Non-pigmented ciliary epithelial cell (primary cell): ENCODE measurements at regions not wholly inside any gene's neighbourhood (a gene's known extent, or its start where the extent isn't known, plus 50 kb on each side); places are given as distances from the start of the nearest gene placed in this dataset.

ENCODE experiments used
- DNase-seq: peaks from one replicate; pipeline ENCODE4 v3.0.0-alpha.2; 2010; ENCODE audit warnings: low read depth

DNA sequence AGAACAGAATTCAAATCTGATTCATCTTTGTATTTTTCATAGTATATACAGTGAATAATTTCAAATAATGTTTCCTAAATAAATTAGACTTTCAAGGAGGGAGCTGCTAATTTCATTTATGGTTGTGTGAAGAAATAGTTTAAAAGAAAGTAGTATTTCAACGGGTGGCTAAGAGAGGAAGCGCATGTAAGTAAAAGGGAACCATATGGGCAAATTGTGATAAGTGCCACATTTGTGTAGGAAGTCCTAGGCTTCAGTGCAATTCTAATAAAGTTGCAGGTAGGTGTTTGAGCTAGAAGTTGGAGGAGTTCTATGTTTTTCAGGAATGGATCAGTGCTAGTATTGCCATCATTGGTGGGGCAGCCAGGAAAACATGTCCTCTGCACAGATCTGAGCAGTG, 178.8 kb upstream of the PRDM1 start:
- DNase-seq, result no peak

DNA sequence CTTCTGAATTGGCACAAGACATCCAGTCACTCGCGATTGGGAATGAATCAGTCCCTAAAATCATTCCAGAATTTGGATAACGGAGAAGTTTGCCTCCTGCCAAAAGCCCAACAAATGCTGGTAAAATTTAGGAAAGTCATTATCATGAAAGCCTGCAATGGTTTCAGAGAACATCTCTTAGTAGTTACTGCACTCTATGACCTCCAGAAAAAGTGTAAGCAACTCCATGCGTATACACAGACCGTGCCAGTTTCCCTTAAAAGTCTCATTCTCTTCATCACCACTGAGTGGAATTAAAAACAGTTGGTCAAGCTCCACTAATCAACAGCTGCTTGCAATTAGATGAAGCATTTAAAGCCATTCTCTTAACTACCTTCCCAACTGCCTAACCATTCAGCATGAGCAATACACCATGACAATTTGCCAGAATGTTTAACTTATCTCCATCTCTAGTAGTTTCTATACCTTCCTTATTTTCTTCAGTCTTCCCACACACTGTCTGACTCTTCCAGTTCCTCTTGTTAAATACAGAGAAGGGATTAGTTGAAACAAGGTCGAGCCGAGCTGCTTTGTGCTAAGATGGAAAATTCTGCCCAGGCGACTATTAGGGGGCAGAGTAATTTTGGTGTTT, 183.6 kb upstream of the PRDM1 start:
- no peak for DNase-seq

DNA sequence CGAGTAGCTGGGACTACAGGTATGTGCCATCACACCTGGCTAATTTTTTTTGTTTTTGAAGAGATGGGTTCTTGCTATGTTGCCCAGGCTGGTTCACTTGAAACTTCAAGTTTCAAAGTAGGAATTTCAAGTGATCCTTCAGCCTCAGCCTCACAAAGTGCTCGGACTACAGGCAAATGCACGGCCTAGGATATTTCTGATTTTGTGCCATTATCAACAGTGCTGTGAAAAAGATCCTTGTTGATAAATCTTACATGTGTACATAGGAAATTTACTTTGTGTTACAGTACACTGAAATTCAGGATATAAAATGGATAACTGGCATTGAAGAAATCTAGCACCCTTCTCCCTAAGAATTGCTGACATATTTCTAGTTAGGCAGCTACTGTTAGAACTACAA, 184.6 kb upstream of the PRDM1 start:
- DNase-seq, result no peak

DNA sequence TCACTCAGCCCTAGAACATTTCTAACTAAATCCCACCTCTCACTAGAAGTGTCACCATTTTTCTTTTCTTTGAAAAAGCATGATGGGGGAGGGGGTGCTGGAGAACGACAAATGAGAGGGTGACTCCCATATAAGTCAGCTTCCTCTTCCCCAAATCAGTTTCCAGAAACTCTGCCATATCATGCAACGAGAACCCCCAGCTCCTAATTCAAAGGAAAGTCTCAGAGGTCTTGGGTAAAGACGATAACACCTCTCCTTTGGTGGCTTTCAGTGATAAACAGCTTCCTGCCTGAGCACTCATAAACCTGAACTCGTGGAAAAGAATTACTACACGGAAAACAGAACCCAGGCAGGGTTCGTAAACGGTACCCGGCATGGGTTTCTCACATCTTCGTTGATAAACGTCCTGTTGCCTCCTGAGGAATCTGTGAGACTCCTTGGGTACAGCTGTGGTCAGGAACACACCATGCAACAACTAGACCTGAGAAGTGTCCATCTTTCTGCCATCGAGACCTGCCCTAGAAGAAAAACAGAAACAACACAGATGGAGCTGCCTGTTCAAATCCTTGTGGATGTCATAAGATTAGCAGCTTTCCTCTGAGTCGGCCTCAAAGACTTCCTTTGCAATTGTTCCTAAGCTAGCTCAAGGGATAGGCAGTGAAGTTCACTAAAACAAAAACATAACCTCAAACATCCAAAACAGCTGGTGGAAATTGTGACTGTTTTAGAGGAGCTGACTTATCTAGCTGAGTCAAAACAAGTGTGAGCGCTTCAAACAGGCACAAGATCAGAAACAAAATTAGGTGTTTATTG, 185.8 kb upstream of the PRDM1 start:
- peak; percentile 66 for DNase-seq

DNA sequence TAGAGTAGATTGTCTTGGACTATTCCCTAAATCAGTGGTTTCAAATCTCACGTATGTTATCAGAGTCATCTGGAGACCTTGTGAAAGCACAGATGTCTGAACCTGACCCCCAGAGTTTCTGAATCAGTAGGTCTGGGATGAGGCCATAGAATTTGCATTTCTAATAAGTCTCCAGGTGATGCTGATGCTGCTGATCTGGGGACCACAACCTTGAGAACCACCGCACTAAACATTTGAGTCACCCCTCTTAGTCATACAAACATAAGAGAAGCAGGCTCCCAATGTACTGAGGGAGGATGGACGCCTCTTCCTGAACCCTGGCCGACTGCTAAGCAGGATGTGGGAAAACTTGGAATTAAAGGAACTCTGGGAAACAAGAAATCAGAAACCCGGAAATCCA, 187.8 kb upstream of the PRDM1 start:
- peak; percentile 60 for DNase-seq

DNA sequence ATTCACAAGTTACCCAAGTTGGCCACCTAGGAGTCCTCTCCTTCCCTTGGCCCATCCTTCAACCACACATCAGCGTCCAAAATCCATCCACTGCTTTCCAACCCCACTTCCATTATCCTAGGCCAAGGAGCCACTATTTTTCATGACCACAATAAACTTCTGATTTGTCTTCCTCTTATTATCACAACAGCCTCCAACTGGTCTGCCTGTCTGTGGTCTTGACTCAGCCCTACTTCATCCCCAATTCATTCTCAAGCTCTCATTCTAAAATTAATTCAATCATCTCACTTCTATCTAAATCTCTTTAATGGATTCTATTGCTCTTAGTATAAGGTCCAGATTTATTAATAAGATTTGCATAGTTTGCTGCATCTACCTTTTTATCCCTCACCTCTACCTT, 189.0 kb upstream of the PRDM1 start:
- DNase-seq, result no peak

DNA sequence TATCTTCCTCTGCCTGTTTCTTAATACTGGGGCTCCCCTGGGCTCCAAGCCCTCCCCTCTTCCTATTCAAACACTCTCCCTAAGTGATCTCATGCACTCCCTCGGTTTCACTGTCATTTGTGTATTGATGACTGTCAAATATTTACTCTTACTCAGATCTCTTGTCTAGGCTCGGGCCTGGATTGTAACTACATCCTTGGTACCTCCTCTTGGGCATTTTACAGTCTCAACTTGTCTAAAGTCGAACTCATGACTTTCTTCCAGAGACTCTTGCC, 189.4 kb upstream of the PRDM1 start:
- no peak for DNase-seq

DNA sequence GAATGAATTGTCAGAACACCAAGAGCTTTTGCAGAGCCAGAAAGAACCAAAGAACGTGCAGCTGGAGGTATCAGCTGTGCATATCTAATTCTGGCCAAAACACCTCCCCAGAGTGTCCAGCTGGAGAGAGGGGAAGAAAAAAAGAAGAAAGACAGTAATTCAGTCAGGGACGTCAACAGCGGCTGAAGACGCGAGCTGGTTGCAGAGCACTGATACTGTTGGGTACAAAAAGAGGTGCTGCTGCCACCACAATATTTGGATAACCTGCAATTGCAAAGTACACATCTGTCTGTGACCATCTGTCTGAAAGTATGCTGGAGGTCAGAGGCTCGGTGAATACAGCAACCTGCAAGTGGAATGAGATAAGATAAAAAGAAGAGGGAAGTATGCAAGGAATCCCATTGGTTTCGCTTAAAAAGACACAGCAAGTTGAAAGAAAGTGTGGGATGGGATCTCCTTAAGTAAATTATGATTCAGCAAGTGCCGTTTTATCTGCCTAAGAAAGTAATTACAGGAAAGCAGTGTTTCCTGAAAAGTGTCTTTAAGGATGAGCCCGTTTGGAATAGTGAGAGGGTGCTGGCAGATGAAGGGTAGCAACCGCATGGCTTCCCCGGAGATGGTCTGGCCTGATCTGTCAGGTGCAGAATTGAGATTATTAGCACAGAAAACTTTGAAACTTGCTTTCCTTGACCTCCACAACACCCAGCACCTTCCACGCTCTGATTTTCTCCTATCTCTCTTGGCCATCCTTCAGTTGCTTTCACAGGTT, 189.9 kb upstream of the PRDM1 start:
- DNase-seq, result no peak

DNA sequence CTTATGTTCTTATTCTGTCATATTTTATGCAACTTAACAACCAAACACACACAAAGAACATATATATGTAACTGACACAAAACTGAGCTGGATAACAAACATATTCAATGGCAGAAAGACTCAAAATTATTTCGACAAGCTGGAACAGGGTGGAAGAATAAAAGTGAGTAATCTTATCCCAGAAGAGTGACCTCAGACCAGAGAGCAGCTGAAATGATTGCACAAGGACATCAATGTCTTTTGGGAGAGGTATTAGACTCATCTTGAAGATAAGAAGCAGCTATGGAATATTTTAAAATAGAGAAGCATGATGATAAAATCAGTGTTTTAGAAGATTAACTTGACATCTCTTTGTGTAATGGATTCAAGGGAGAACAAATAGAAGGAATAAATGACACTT, 191.6 kb upstream of the PRDM1 start:
- DNase-seq, result no peak

DNA sequence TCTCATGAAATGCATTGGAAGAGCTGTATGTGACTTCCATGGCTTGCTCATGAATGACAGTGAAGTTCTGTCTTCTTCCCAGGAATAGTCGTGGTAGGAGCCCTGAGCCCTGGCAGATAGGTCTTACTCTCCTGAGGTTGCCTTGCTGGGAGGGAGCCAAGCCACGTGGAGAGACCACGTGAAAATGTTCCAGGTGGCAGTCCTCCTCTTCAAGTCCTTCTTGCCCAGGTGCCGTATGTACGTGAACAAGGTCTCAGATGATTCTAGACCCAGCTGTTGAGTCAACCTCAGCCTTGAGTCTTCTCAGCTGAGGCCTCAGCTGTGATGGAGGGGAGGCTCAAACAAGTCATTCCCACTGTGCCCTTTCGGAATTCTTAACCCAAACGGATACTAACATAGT, 192.4 kb upstream of the PRDM1 start:
- DNase-seq, result no peak

DNA sequence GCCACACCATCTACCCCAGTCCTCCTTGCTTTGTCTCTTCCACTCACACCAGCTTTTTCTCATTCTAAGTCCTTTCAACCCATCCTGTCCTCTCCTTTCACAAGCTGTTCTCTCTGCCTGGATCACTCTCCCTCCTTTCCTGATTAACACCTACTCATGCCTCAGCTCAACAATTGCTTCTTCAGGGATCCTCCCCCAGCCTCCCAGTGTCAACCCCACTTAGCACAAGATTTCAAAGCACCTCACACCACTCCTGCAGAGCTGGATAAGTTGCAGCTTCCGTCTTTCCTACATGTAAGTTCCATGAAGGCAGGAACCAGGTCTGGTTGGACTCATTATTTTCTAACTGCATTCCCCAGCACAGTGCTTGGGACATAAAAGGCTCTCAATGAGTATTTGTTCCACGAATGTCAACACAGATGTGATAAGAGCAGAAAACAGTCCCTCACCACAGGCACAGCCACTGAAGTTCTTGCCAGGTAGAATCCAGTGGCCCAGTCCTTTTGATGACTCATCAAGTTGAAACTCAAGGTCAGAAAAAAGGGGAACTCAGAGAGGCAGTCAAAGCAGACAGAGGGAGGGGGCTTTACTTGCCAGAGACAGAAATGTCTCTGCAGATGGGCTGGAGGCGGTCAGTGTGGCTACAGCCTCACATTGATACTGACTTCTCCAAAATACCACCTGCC, 193.4 kb upstream of the PRDM1 start:
- no peak for DNase-seq

DNA sequence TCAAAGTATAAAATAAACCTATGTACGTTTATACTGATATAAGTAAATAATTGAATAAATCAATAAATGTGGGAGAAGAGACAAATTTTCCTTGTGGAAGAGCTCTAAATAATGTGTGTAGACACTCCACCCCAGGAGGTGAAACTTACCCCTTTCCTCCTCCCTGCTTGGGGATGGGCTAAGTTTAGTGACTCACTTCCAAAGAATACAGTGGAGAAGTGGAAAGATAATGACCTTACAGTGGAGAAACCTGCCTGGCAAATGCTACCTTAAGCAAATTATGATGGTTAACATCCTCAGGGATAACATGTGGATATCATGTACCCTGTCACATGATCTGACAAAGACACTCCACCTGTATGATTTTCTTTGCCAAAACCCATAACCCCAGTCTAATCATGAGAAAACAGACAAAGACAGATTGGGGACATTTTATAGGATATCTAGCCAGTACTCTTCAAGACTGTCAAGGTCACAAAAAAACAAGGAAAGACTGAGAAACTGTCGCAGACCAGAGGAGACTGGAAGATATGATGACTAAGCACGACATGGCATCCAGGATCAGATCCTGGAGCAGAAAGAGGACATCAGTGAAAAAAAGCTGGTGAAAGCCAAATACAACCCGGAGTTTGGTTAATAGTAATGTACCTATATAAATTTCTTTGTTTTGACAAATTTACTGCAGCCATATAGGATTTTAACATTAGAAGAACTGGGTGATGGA, 195.5 kb upstream of the PRDM1 start:
- no peak for DNase-seq

DNA sequence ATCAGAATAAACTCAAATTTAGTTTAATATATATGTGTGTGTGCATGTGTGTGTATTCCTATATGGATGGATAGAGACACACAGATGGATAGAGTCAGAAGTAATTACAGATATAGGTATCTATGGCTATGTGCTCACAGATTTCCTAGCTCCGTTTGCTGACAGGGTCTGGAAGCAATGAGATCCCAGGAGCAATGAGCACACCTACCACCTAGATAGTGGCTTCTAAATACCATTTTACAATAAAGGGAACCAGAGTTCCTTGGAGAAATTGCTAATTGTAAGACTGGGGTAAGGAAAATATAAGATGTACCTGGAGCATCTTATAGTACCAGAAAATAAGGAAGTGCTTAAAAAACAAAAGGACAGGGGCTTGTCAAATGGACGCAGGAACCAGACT, 196.2 kb upstream of the PRDM1 start:
- DNase-seq, result no peak

DNA sequence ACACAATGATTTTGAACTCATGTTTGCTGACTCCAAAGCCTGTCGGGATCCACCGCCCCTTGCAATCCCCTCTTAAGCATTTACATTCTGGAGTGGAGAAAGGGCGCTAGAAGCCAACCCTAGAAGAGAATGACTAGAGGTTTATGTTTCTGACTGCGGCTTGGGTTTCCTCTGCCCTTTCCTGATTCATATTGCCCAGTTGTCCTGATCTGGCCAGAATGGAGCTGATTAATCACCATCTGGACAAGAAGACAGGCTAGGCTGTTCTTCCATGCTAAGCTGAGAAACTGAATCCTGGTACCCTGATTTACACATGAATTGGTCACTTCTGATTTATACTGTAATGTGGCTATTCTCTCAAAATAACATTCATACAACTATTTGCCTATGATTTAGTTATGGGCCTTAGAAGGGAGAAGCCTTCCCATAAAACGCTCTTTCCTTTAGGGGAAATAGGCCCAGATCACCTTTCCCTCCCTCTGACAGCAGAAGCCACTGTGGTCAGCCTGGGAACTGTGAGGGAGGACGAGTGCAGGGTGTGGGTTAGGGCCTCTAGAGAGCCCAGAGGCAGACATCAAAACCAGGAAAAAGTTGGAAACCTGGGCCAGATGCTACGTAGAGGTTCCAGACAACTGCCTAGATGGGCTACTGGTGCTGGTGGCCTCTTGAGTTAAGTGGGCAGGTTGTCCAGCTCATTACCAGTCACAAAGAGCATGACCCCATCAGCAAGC, 199.2 kb upstream of the PRDM1 start:
- DNase-seq, result no peak

DNA sequence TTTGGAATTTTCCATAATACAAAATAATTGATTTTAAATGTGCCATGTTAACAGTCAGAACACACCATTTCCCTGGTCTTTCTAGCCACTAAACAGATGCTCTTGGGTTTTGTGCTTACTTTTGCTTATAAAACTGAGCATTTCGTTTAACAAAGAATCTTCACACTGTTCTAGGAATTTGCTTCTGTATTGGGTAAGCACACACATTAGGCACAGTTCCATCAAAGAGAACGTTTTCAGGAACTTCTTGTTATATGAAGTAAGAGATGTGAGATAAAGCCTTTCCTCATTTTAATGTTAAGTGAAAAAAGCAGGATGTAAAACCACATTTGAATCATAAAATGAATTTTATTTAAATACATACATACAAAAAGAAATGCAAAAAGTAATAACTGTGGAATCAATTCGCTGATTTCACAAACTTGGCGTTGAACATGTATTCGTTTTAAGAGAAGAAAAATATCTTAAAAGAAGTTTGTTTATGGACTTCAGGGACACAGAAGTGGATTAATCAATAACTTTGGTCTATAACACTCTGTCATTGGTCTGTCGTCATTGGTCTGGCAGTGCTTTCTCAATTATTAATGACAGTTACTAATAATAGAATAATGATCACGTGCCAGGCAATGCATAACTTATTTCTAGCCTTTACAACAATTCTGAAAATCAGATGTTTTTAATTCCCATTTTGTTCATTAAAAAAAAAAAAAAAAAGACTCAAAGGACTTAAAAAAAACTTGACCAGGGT, 199.9 kb upstream of the PRDM1 start:
- DNase-seq, result no peak

DNA sequence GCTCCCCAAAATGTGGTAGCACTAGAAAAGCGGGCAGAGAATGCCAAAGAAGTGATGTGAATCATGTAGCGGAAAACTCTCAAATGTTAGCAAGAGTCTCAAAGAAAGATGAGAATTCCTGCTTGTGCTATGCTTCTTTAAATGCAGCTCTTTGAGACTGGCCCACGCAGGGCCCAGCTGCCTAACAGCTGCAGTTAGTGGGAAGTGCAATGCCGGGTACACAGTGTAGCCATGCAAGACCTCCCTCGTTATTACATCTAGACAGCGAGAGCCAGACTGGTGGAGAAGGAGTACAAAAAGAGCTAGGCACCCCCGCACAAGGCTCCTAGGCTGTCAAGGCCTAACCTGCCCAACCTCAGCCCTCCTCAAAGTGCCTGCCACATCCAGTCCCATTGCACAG, 201.7 kb upstream of the PRDM1 start:
- DNase-seq, result no peak

DNA sequence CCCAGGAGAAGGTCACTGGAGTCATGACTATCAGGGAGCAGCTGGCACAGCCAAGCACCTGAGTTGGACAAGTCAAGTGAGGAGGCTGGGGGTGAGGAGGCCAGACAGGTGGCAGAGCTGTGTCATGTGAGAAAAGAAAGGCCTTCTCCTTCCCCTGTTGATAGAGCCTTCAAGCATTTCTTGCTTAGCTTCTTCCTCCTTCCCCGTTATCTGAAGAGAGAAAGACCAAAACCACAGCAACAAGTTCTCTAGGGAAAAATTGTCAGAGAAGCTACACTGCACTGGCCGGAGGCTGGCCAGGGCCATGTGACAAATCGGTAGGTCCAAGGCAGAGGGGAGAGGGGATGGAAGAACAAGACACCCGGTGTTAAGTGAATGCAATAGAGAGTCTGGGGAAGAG, 202.1 kb upstream of the PRDM1 start:
- DNase-seq, result no peak

DNA sequence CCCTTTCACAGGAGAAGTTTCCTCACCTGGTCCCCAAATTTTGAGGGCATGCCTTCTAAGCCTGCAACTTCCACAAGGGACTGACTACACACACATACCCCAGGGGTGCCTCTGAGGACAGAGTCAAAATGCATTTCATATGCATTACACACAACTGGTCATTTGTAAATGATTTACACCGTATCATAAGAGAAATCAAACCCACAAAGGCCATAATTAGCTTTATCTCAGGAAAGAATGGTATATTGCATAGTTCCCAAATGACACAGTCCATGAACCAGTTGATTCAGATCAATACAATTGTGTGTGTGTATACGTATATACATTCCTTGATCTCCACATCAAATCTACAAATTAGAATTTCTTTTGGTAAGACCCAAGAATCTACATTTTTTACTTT, 203.3 kb upstream of the PRDM1 start:
- no peak for DNase-seq

DNA sequence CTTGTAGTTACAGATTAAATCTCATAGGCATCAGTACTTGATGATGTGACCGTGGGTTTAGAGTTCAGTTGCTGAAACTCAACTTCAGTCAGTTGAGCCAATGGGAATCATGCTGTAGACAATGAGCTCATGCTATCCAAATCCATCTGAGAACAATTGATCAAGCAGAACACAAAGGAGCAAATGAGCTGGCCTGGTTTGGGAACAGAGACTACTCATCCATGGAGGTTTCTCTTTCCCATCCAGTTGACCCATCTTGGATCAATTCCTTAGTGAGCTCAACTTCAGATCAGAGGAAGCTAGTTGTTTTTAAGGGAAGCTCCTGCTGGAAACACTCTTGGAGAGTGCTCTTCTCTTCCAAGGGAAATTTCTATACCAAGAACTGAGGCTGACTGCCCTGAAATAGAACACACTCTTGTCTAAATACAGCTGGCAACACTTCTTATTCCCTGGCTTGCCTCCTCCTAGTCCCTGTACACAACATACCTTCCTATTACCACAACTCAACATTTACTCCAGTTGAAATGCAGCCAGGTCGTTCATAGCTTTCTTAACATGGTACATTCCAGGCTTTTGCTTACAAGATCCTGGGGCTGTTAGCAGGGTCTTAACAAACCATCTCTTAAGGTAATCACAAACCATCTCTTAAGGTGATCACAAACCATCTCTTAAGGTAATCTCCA, 203.9 kb upstream of the PRDM1 start:
- DNase-seq, result no peak

DNA sequence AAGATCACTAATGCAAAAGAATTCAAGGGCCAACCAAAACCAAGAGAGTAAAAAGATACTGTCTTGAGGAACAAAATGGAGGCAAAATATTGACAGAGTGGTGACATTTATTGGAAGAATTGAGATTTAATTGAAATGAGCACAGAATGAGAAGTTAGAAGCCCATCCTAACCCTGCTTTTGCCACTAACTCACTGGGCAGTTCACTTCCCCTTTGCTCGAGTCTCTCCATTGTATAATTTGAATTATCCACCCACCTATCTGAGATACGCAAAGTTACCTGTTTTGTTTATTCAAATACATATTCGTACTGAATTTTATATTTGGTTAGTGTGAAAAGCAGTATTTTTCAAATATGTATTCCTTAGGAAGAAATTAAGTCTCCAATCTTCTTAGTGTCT, 204.5 kb upstream of the PRDM1 start:
- no peak for DNase-seq
